HG03175 (cell line): ENCODE measurements at regions not wholly inside any gene's neighbourhood (a gene's known extent, or its start where the extent isn't known, plus 50 kb on each side); places are given as distances from the start of the nearest gene placed in this dataset.

Source experiments
- ATAC-seq: cut with Tn5 transposase; IDR thresholded peaks from one replicate; pipeline ENCODE4 v1.9.1; 2021; ENCODE audit warnings: mild to moderate bottlenecking, moderate library complexity; ENCODE audit not compliant: unreplicated experiment

- no peak for ATAC-seq
These were observed 289.0 kb downstream of the GLRX3 start for GRCh38 chr10:130425169-130425568.

DNA sequence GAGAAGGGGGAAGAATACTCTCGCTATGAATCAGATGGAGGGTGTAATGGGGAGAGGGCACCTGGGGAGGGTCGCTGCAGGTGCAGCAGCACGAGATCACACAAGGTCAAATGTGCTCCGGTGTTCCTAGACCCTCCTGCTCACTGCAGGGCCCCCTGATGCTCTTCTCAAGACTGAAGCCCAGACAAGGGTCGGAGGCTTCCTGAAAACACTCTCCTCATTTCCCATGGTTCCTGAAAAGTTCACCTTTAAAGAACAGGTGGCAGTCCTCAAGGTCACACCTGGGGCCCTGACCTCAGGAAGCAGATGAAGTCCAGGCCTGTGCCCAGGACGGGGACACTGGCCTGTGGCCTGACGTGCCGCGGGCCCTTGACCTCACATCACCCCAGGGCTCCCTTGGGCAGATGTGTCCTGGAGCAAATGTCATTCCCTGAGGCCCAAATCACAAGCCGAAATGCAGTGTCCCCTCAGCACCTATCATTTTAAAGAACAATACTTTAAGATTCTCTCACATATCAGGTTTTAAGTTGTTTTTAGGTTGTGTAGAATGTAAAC lies 289.8 kb downstream of the GLRX3 start:
- no peak for ATAC-seq

GRCh38 chr10:130427216-130427722 lies 291.1 kb downstream of the GLRX3 start:
- ATAC-seq: no peak

GRCh38 chr10:130428936-130429335 lies 292.7 kb downstream of the GLRX3 start:
- no peak for ATAC-seq

DNA sequence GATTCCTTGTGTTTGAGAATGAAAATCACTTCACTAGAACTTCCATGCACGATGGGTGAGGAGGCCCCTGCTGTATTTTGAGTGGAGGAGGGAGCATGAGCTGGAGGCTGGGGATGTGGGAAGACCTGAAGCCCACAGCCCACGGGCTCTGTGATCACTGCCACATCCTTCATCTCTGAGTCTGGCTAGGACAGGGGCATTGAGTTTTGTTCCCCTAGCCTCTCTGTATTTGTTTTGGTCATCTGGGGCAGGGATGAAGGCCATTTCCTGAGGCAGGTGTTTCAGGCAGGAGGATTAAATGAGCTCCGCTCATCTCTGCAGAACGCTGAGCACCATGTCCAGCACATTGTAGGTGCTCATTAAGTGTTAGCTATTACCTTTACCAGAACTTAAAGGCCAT lies 293.6 kb downstream of the GLRX3 start:
- ATAC-seq: no peak

- ATAC-seq: no peak
These were observed 294.1 kb downstream of the GLRX3 start for GRCh38 chr10:130430291-130430690.

DNA sequence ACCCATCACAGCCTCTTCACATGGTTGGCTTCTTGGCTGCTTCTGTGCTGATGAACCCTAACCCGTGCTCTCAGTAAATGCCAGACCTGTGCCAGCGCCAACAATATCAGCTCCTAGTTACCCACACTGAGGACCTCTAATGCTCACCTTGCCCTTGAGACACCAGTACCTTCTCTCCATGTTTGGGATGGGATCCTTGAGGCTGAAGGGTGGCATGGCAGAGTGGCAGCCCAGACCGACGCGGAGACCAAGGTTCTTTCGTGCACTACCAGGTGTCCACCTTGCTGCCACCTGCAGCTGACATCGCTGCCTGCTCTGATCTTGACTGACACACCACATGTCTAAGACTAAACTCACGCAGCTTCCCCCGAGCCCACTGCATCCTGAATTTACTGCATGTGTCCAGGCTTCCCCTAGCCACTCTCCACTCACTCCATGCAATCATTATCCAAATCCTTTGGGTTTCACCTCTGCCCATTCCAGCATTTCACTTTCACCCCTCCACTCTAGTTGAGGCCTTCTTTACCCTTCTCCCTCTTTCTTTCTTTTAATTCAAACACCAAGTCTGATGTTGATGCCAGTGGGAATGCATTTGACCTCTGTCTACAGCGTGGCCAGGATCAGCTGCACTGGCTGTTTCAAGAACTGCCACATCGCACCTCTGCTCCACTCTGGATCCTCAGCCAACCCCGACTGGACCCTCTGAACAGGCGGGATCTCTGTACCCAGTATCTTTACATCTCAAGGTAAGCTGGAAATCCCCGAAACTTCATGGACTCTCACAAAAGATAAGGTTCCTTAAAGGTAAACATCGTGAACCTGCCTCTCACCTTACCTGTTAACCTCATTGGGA lies 294.9 kb downstream of the GLRX3 start:
- ATAC-seq: no peak

DNA sequence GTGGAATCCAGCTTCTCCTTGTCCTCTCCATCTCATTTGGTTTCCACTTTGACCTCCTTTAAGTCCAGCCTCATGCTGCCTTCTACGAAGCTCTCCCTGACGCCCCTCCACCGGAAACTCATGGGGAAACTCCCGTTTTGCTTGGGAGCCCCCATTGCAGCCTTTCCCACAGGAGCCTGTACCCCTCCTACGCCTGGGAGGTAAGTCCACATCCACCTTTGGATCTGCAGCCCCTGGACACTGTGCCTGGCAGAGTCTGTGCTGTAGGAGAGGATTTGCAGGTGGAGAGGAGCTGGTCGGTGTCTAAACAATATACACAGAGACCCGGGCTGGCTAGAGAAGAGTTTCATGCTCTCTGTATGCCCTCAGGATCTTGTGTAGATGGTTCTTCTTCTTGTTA lies 296.1 kb downstream of the GLRX3 start:
- no peak for ATAC-seq

DNA sequence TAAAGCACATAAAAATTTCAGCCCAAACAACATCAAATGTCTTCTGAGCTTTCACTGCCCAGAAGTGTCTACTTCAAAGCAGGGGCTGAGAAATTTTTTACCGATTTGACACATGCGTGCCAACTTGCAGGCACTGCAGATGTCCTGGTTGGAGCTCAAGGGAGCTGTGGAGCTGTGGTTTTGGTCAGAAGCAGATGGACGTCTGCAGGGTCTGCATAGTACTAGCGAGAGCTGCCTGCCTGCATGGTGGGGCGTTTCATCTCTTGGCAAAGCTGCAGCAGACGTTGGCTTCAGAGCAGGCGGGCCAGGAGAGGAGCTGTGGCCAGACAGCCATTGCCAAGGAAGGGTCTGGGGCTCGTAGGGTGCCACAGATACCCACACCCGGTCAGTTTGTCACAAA lies 296.7 kb downstream of the GLRX3 start:
- no peak for ATAC-seq

DNA sequence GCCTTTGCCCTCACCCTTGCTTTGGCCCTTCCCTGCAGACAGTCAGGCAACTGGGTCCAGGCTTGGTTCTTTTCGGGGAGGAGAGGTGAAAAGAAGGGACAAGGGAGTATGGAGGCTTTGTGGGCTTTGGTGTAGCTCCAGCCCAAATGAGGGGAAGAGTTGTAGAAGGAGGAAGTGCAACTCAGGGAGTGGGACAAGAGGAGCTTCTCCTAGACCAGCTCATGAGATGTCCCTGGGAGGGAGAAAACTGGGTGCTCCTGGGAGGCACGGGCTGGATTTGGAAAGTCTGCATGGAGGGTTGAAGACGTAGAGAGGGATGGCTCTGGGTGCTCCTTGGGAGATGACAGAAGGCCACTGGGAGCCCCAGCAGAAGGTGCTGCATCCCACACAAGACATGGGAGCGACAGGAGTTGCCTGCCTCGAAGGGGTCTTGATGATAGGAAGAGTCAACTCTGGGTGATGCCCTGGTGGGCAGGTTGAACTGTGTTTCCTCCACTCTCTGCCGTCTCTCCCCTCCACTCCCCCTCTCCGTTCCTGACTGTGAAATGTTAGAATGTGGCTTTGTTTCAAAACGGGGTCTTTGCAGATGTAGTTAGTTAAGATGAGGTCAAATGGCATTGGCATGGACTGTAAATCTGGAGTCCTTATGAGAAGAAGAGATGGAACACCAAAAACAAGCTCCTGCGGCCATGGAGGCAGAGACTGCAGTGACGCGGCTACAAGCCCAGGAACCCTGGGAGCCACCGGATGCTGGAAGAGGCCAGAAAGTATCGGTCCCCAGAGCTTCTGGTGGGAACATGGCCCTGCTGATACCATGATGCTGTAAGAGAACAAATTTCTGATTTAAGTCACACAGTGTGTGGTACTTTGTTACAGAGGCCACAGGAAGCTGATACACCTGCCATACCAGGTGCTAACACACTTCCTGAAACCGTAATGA lies 298.5 kb downstream of the GLRX3 start:
- ATAC-seq: no peak

DNA sequence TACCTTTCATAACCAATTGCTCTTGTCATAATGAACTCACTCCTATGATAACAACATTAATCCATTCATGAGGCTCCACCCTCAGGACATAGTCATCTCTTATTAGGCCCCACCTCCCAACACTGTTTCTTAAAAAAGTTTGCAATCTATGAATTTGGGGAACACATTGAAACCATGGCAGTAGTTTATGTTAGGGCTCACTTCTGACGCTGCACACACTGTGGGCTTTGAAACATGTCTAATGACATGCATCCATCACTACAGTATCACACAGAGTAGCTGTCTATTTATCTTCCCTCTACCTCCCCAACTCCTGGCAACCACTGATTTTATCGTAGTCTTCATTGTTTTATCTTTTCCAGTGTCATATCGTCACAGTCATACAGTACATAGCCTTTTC lies 299.8 kb downstream of the GLRX3 start:
- no peak for ATAC-seq

- no peak for ATAC-seq
These were observed 302.7 kb downstream of the GLRX3 start for GRCh38 chr10:130438861-130439260.

DNA sequence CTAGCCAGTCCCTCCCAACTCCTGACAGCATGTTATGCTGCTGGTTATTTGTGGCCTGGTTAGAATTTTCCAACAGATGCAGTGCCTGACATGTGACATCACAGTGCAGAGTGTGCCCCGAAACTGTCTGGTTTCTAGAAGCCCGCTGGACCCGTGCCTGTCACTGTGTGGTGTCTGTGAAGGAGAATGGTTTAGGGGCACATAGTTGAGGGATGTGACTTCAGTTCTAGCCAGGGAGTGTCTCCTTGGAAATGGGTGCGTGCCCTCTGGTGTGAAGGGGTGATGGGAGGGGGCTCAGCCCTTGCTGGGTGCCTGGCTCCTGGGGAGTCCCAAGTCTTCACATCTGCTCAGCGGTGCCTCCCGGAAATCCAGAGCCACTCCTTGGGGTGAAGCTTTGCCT lies 303.6 kb downstream of the GLRX3 start:
- ATAC-seq: no peak

- ATAC-seq: no peak
These were observed 304.3 kb downstream of the GLRX3 start for GRCh38 chr10:130440494-130440893.

DNA sequence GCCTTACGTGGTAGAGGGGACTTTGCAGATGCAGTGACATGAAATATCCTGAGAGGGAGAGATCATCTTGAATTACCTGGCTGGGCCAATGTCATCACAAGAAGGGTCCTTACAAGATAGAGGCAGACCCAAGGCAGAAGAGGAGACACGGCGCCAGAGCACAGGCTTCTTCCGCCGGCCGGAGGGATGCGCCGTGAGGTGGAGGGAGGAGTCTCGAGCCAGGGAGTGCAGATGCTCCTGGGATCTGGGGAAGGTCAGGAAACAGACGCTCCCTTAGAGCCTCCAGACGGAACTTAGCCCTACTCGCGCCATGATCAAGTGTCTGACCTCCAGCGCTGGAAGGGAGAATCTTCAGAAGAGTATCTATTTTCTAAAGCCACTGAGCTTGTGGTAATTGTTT lies 304.8 kb downstream of the GLRX3 start:
- no peak for ATAC-seq

DNA sequence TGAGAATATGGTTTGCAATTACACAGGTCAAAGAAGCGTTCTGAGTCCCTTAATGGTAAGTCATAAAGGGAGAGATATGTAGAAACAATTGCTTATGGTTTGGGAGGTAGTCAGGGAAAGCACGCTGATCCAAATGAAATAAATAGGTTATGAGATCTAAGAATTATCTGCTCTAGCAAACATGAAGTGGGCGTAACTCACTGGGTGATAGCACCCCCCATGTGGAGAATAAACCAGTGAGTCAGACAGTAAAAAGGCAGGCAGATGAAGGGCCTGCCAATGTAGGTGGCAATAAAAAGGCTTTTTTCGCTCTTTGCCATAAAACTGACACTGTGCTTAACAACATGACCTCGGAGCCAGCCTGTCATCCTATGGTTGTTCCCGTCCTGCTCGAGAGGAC lies 306.9 kb downstream of the GLRX3 start:
- no peak for ATAC-seq

DNA sequence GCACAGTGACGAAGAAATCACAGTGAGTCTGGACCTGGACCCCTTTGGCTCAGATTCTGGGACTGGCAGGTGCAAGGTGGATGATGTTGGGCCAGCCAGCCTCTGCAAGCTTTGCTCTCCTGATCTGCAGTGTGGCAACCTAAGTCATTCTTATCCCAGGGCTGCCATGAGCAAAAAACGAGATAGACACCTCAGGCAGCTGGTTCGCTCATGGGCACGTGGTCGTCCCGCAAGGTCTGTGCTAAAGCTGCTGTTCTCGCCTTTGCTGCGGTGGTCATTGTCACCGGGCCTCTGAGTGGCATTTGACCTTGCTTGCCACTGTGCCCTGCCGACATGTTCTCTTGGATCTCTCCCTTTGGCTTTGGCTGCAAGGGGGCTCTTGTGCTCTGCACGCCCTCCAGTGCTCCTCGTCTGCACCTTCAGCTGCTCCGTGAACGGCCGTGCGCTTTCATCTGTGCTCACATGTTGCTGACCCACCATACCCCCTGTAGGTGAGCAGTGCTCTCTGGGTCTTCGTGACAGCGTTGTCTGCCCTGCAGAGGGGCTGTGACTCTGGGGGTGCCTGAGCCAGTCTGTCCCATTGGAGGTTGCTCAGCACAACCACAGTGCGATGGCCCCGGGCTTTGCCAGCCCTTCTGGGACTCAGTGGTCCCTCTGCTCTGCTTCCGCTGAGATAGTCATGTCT lies 317.0 kb downstream of the GLRX3 start:
- no peak for ATAC-seq

GRCh38 chr10:130453721-130454542 lies 317.7 kb downstream of the GLRX3 start:
- no peak for ATAC-seq

DNA sequence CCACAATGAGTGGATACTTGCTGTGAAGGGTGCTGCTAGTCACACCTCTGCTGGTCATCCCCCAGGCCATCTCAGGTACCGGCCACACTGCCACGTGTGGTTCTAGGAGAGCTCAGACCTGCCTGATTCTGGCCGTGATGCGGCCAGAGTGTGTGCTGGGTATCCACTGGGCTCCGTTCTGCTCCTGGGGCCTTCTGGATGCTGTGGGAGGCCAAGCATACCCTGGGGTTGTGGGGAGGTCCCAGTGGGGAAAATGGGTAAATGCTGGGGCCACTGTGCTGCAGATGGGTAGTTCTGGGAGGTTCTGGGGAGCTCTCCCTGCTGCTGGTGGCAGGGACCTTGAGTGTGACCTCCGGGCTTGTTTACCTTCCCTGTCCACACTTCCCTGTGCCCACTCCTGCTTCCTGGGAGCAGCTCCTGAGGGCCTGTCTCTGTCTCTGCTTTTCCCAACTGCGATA lies 318.4 kb downstream of the GLRX3 start:
- ATAC-seq: no peak
